PFSK-1 (cell line): ENCODE measurements at regions not wholly inside any gene's neighbourhood (a gene's known extent, or its start where the extent isn't known, plus 50 kb on each side); places are given as distances from the start of the nearest gene placed in this dataset.

Experiments
- FOXP2 ChIP-seq: optimal IDR thresholded peaks from 2 replicates; pipeline ENCODE3; 2011; ENCODE audit warnings: borderline replicate concordance, control low read depth, inconsistent platforms; ENCODE audit not compliant: insufficient read depth; ENCODE audit errors: extremely low read length, extremely low read depth
- POLR2AphosphoS5 ChIP-seq: IDR thresholded peaks from 2 replicates; pipeline ENCODE4 v1.6.1; 2012; ENCODE audit warnings: low read depth, mild to moderate bottlenecking, control low read depth, low read length, moderate library complexity
- REST ChIP-seq, 2 experiments: IDR thresholded peaks; 2 replicates each; pipeline versions ENCODE4 v1.6.1 to v1.8.0; 2011 to 2012; ENCODE audit warnings: low read depth in 2 of 2, low read length in 2 of 2, control low read depth in 1 of 2, inconsistent platforms in 1 of 2, mild to moderate bottlenecking in 1 of 2, moderate library complexity in 1 of 2; ENCODE audit not compliant: insufficient read depth in 1 of 2
- SIN3A ChIP-seq: IDR thresholded peaks from 2 replicates; pipeline ENCODE4 v1.6.1; 2012; ENCODE audit warnings: mild to moderate bottlenecking, low read length, moderate library complexity, borderline replicate concordance; ENCODE audit not compliant: insufficient read depth
- TAF1 ChIP-seq: IDR thresholded peaks from 2 replicates; pipeline ENCODE4 v1.6.1; 2012; ENCODE audit warnings: low read length, control low read depth, borderline replicate concordance; ENCODE audit not compliant: insufficient read depth

DNA sequence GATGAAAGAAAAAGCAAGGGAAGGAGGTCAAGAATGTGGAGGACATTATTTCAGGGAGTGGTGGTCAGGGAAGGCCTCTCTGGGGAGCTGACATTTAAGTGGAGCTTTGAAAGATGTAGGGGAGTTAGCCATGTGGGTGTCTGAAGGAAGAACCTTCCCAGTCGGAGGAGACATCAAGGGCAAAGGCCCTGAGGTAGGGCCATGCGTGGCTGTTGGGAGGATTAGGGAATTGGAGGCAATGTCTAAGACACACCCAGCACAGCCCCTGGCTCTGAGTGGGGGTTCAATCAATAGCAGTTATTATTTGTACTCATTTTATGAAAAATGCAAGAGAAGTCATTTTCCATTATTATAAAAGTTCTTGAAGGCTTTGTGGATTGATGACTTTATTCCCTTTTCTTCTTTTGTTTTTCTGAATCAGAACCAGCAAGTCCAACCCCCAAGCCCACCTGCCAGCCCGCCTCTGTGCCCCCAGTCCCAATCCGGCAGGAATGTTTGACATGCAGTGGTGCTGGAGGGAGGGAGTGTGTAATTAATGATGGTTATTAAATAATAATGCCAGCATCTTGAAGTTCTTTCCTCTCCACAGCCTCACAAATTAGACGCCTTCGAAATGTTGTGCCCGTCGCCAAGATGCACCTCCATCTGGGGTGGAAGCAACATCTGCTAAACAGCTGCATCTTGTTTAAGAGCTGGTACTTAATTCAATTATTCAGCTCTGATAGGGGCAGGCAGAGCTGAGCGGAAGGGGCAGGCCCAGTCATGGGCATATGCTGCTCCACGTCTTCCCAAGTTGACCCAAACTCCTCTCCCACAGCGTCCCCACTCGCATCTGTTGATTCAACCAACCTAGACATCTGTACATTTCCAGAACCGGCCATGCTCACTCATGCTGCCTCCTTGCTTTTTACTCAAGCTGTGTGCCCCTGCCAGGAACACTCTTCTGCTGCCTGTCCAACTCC lies 81.3 kb upstream of the SIRPA start:
- TF ChIP-seq TAF1 (no peak), POLR2AphosphoS5 (no peak), SIN3A (no peak), REST (IDR thresholded peaks at IDR 0.05; ENCODE audit: insufficient read depth in 1 of 2, low read depth in 2 of 2, low read length in 2 of 2) (no peak), FOXP2 (no peak)

GRCh38 chr20:1813101-1813529 lies 82.1 kb upstream of the SIRPA start:
- no peak for TF ChIP-seq FOXP2
- TF ChIP-seq TAF1, result no peak
- TF ChIP-seq REST (IDR thresholded peaks at IDR 0.05; ENCODE audit: insufficient read depth in 1 of 2, low read depth in 2 of 2, low read length in 2 of 2), result no peak
- TF ChIP-seq SIN3A, result no peak
- no peak for TF ChIP-seq POLR2AphosphoS5

GRCh38 chr20:1811621-1812498 lies 83.3 kb upstream of the SIRPA start:
- TF ChIP-seq POLR2AphosphoS5 (no peak), SIN3A (no peak), FOXP2 (no peak), REST (IDR thresholded peaks at IDR 0.05; ENCODE audit: insufficient read depth in 1 of 2, low read depth in 2 of 2, low read length in 2 of 2) (no peak), TAF1 (no peak)

- TF ChIP-seq SIN3A, result no peak
- TF ChIP-seq POLR2AphosphoS5, result no peak
- no peak for TF ChIP-seq FOXP2
- no peak for TF ChIP-seq TAF1
- no peak for TF ChIP-seq REST (IDR thresholded peaks at IDR 0.05; ENCODE audit: insufficient read depth in 1 of 2, low read depth in 2 of 2, low read length in 2 of 2)
These were observed 84.1 kb upstream of the SIRPA start for GRCh38 chr20:1810926-1811620.
